PC-9 (cell line): ENCODE measurements at regions not wholly inside any gene's neighbourhood (a gene's known extent, or its start where the extent isn't known, plus 50 kb on each side); places are given as distances from the start of the nearest gene placed in this dataset.

Source experiments
- BruUV-seq: library from RNA; stranded (reverse); fragments of 400-500 nt; replicated peaks from 2 replicates; lab custom pipeline; 2021; lab: Mats Ljungman, UMichigan
- CTCF ChIA-PET: fragments of 300-600 bp; sonication (Branson Sonifier 250); formaldehyde crosslinking; loops from one replicate; lab custom pipeline; 2022; ENCODE audit warnings: antibody characterized with exemption; lab: Charles Lee
- POLR2A ChIA-PET: fragments of 300-600 bp; sonication (Branson Sonifier 250); formaldehyde crosslinking; loops from one replicate; lab custom pipeline; 2022; ENCODE audit warnings: antibody characterized with exemption; ENCODE audit not compliant: unreplicated experiment; lab: Charles Lee
- DNase-seq, 2 experiments: peaks; one replicate each; pipeline versions ENCODE4 v3.0.0 to v3.0.0-alpha.2; 2015 to 2022; ENCODE audit warnings: mixed read lengths in 1 of 2
- H2AFZ ChIP-seq: fragments of 200-600 bp; sonication (generic); 2 replicates; pipeline ENCODE4 v1.8.1; 2017; ENCODE audit warnings: antibody characterized with exemption
- H3F3A ChIP-seq: fragments of 200-600 bp; sonication (generic); 2 replicates; pipeline ENCODE4 v1.8.1; 2017; ENCODE audit warnings: antibody characterized with exemption, mild to moderate bottlenecking, low read depth; ENCODE audit not compliant: insufficient read depth
- H3K27ac ChIP-seq: fragments of 200-600 bp; sonication (generic); 2 replicates; pipeline ENCODE4 v1.6.1; 2016; ENCODE audit warnings: mixed run types
- H3K27me3 ChIP-seq: fragments of 200-600 bp; sonication (generic); 2 replicates; pipeline ENCODE4 v1.6.1; 2016; ENCODE audit warnings: low read depth, mixed run types; ENCODE audit not compliant: insufficient read depth
- H3K36me3 ChIP-seq: fragments of 200-600 bp; sonication (generic); 2 replicates; pipeline ENCODE4 v1.6.1; 2016; ENCODE audit warnings: low read depth, mixed run types
- H3K4me1 ChIP-seq: fragments of 200-600 bp; sonication (generic); replicated peaks from 2 replicates; pipeline ENCODE4 v1.6.1; 2016; ENCODE audit warnings: mixed run types; ENCODE audit not compliant: insufficient read depth
- H3K4me2 ChIP-seq: fragments of 200-600 bp; sonication (generic); 2 replicates; pipeline ENCODE4 v1.6.1; 2017; ENCODE audit warnings: mixed run types
- H3K4me3 ChIP-seq: fragments of 200-600 bp; sonication (generic); 2 replicates; pipeline ENCODE4 v1.6.1; 2016; ENCODE audit warnings: mixed run types
- H3K79me2 ChIP-seq: fragments of 200-600 bp; sonication (generic); 2 replicates; pipeline ENCODE4 v1.6.1; 2017; ENCODE audit warnings: low read depth, mixed run types
- H3K9me2 ChIP-seq: fragments of 200-600 bp; sonication (generic); 2 replicates; pipeline ENCODE4 v1.8.1; 2017; ENCODE audit warnings: mild to moderate bottlenecking; ENCODE audit not compliant: insufficient read depth
- H3K9me3 ChIP-seq: fragments of 200-600 bp; sonication (generic); 2 replicates; pipeline ENCODE4 v1.8.1; 2016; ENCODE audit warnings: low read depth; ENCODE audit not compliant: insufficient read depth
- H4K20me1 ChIP-seq: fragments of 200-600 bp; sonication (generic); 2 replicates; pipeline ENCODE4 v1.8.1; 2017; ENCODE audit not compliant: insufficient read depth
- CTCF ChIP-seq: fragments of 200-600 bp; sonication (generic); conservative IDR thresholded peaks from 2 replicates; pipeline ENCODE4 v1.6.1; 2017; ENCODE audit warnings: mixed run types, antibody characterized with exemption, mild to moderate bottlenecking, moderate library complexity
- EZH2 ChIP-seq: fragments of 200-600 bp; sonication (generic); IDR thresholded peaks from 2 replicates; pipeline ENCODE4 v1.8.0; 2017; ENCODE audit warnings: antibody characterized with exemption, low read depth
- intact Hi-C: fragments of 100-400 bp; cut with micrococcal nuclease; formaldehyde crosslinking; loops from one replicate; pipeline ENCODE4 v1.10.0; 2022; ENCODE audit not compliant: unreplicated experiment

DNA sequence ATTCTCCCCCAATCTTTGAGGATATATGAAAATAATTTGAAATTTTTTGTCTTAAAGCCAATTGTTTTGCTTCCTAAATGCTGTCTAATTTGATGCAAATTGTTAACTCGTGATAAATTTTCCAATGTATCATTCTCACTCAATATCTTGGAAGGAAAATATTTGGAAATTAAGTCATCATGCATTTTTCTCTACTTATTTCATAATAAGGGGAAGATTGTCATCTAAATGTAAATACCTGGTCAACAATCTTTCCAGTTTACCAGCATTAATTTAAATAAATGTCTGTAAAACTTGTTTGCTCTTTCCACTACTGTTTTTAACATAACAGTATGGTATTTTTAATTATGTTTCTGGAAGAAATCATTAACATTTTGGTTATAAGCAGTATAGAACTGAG, 78.3 kb upstream of the KCTD3 start:
- no peak for DNase-seq
- H3K4me3 ChIP-seq = no peak overlapping the region
- no peaks in the 10 kb centered on the region for H3K79me2 ChIP-seq
- H3K27me3 ChIP-seq = no peaks in the 10 kb centered on the region
- no peaks in the 10 kb centered on the region for H3F3A ChIP-seq
- peaks cover 11% of the 10 kb centered on the region; the same call in 1 of the 2 replicates for H3K9me3 ChIP-seq
- TF ChIP-seq CTCF (no peak), EZH2 (no peak)
- no peaks in the 10 kb centered on the region for H3K36me3 ChIP-seq
- no peaks in the 10 kb centered on the region for H4K20me1 ChIP-seq
- CTCF ChIA-PET = no interaction called here
- H3K4me2 ChIP-seq = no peak overlapping the region
- intact Hi-C loops = no loop called here
- H2AFZ ChIP-seq = no peak overlapping the region
- POLR2A ChIA-PET = no interaction called here
- 0 out of 2 replicates have a peak, but pooled peaks cover 5% of the 10 kb centered on the region for H3K4me1 ChIP-seq
- H3K9me2 ChIP-seq = no peaks in the 10 kb centered on the region
- no TSS peak for BruUV-seq
- H3K27ac ChIP-seq = no peak overlapping the region

DNA sequence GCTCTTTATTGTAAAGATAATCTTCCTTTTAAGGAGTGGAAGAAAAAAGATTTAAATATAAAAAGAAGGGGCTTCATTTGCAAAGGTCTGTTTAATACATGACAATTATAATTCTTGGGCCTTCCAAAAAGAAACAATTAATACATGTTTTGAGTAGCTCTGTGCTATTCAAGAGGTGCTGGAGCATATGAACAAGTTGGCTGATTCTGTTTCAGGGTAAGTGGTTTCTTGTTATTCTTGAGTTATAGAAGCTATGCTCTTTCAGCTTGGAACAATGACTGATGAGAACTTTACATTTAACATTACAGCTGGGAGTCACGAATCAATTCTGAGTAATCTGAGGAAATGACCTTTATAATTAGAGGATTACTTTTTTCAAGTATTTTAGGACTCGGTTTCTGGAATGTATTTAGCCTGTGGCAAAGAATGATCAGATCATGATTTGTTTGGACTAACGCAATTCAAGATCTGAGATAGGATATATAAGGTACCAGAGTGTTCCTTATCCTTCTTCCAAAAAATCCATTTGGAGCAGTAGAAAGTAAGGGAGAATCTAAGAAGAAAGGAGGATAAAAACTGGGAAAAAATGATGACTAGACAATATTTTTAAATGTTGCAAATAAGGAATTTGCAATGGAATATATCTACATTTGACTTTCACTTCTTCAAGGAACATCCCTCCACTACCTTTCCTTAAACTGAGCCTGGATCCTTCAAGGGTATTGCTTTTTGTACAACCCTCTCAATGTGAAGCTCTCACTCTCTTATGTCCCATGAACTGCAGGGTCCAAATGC, 77.1 kb upstream of the KCTD3 start:
- peak in 1 of 2 experiments; percentile 39 for DNase-seq
- Histone ChIP-seq H3K27ac (no peak overlapping the region), H4K20me1 (no peaks in the 10 kb centered on the region), H3K4me3 (no peak overlapping the region), H3K4me1 (0 out of 2 replicates have a peak, but pooled peaks cover 5% of the 10 kb centered on the region), H3K9me2 (no peaks in the 10 kb centered on the region), H3K27me3 (no peaks in the 10 kb centered on the region), H3F3A (no peaks in the 10 kb centered on the region), H3K79me2 (no peaks in the 10 kb centered on the region), H3K9me3 (peaks cover 11% of the 10 kb centered on the region; the same call in 1 of the 2 replicates), H3K4me2 (no peak overlapping the region), H3K36me3 (no peaks in the 10 kb centered on the region), H2AFZ (no peak overlapping the region; the same call in 1 of the 2 replicates)
- ChIA-PET POLR2A (no interaction called here), CTCF (no interaction called here)
- TF ChIP-seq CTCF (no peak), EZH2 (no peak)
- no TSS peak for BruUV-seq
- intact Hi-C loops = no loop called here

DNA sequence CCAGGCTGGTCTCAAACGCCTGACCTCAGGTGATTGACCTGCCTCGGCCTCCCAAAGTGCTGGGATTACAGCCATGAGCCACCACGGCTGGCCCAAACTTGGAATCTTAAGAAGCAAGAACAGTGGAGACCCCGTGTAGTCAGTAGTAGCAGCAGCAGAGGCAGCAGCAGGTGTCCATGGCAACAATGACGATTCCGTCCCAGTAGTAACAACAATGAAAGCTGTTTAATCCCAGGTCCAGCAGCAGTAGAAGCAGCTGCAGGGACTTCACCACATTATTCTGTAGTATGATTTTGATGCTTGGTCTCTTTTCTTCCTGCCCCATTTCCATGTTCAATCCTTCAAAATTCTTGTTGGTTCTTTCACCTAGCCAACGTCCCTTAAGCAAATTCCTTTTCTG, 69.6 kb upstream of the KCTD3 start:
- TF ChIP-seq EZH2 = no peak
- TF ChIP-seq CTCF = no peak
- CTCF ChIA-PET = no interaction called here
- H3K9me3 ChIP-seq = no peaks in the 10 kb centered on the region
- no peaks in the 10 kb centered on the region for H3K79me2 ChIP-seq
- POLR2A ChIA-PET = no interaction called here
- H3K36me3 ChIP-seq = no peaks in the 10 kb centered on the region
- no peaks in the 10 kb centered on the region for H3K27me3 ChIP-seq
- no peaks in the 10 kb centered on the region for H4K20me1 ChIP-seq
- no peaks in the 10 kb centered on the region for H3K4me1 ChIP-seq
- no peak overlapping the region for H3K4me2 ChIP-seq
- DNase-seq = no peak
- no peak overlapping the region for H3K27ac ChIP-seq
- peaks cover 3% of the 10 kb centered on the region; the same call in 1 of the 2 replicates for H3K9me2 ChIP-seq
- no peak overlapping the region; the same call in 1 of the 2 replicates for H2AFZ ChIP-seq
- intact Hi-C loops = no loop called here
- no peak overlapping the region for H3K4me3 ChIP-seq
- BruUV-seq = no TSS peak
- no peaks in the 10 kb centered on the region for H3F3A ChIP-seq
